SHP77 (cell line): ENCODE measurements at regions not wholly inside any gene's neighbourhood (a gene's known extent, or its start where the extent isn't known, plus 50 kb on each side); places are given as distances from the start of the nearest gene placed in this dataset.
"Not testable (repeated sequence)": the region's sequence is repeated elsewhere in the genome, so short reads cannot be mapped to it uniquely, and the experiment has no call there.

Experiments
- DNase-seq, 2 experiments: peaks; one replicate each; lab custom pipeline; 2025; lab: John Stamatoyannopoulos, UW

DNA sequence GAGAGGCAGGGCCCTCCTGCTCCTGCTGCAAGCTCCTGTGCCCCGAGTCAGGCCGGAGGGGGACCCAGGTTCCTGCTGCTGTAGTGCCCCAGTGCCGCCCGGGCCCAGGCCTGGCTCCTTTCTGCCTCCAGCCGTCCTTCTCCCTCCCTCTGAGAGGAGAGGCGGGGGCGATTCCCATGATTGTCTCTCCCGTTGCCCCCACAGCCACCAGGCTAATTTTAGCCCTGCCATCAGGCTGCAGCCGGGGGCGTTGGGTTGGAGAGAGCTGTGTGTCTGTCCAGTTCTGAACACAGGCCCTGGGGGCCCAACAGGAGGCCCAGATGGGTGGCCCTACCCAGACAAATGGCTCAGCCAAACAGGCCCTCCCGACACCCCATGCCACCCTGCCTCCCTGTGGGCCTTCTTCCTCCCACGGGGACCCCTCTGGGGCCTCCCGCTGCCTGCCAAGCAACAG is 214.8 kb downstream of the TBC1D2B start:
- no peak for DNase-seq

DNA sequence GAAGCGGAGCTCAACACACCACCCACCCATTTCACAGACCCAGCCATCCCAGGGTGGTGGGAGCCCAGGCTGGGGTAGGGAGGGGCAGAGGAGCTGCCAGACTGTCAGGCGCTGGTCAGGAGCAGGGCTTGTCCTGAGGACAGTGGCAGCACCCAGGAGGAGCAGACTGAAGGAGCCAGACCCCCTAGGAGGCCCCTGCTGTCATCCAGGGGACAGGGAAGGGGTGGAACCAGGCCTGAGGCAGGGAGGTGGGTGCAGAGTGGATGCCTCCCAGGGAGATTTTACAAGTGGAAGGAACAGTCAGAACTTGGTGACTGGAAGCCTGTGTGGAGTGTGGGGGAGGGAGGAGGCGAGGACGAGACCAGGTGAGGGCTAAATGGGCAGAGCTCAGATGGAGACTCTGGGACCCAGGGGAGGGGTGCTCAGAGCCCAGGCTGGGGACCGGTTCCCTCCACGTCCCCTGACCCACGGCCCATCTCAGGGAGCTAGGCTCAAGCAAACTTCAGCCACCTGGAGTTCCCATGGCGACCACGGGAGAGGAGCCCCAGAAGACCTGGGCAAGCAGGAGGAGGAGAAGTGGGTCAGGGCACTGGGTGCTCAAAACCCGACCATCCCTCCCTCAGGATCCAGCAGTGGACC is 215.4 kb downstream of the TBC1D2B start:
- not testable (repeated sequence) for DNase-seq

DNA sequence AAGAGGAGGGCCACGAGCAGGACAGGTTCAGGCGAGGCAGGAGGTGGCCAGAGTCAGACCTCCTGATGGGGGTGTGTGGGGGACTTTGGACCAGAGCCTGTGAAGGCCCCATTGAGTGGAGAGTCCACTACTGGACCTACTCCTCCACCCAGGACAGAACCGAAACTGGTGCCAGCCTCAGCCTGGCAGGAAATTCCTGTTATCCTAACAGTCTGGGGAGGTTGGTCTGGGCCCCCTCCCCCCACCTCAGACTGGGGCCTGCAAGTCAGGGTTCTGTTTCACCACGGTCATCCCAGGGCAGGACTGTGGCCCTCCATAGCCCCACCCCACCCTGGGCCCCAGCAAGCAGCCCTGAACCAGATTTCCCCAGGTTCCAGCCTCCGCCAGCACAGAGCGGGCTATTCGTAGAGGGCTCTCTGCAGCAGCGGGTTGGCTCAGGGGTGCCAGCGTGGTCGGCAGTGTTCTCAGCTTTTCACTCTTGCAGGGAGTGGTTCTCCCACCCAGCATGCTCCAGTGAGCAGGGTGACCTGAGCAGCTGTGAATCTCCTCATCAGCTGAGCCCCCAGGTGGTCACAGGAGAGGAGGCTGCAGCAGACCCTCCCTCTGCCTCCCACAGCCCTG is 217.3 kb downstream of the TBC1D2B start:
- no peak for DNase-seq

DNA sequence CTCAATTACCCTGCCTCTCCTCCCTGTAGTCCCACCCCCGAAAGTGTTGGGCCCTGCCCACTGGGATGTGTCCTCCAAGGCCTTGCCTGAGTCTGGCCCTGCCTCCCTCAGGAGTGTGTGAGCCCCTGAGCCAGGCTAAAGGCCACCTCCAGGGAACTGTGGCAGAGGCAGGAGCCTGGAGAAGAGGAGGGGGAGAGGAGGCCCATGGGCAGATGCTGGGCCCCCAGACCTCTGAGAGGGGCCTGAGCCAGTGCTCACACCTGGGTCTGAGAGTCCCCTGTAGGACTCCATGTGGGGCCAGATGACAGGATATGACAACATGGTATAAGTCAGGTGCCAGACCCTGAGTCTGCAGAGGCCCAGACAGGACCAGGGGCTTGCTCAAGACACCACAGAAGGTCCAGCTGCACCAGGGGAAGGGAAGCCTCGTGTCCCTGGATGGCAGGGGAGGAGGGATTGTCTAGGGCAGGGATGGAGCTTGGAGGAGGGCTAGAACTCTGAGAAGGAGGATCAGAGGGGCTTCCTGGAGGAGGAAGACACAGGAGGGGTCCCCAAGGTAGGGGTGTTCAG is 217.9 kb downstream of the TBC1D2B start:
- no peak for DNase-seq

DNA sequence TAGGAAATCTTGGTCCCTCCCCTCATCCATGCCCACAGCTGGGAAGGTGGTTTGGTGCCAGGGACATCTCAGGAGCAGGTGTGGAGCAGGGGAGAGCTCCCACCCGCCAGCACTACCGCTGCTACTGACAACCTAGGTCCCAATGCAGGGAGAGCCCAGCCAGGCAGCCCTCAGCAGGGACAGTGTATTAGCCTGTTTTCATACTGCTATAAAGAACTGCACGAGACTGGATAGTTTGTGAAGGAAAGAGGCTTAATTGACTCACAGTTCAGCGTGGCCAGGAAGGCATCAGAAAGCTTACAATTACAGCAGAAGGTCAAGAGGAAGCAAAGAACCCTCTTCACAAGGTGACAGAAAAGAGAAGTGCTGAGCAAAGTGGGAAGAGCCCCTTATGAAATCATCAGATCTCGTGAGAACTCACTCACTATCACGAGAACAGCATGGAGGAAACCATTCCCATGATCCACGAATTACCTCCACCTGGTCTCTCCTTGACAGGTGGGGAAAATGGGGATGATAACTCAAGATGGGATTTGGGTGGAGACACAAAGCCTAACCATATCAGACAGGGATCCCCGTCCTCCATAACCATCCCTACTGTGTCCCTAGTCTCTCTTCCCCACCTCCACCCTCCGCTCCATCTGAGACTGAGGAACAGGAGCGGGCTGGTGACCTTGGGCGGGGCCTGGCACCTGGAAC is 218.6 kb downstream of the TBC1D2B start:
- DNase-seq, result no peak

DNA sequence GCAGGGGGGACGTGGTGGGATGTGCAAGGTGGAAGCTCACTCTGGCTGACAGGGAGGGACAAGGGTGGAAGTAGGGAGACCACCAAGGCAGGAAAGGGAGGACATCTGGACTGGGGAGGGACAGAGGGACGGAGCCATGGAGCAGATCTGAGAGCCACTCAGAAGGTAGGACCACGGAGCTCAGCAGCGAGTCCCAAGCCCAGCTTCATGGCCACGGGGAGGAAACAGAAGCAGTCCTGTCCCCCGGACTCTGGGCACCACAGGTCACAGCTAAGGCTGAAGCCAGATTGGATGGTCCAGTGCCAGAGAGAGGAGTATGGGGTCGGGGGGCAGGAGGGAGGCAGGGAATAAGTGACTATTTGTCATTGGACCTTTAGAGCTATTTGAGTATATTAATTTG is 220.1 kb downstream of the TBC1D2B start:
- no peak for DNase-seq

DNA sequence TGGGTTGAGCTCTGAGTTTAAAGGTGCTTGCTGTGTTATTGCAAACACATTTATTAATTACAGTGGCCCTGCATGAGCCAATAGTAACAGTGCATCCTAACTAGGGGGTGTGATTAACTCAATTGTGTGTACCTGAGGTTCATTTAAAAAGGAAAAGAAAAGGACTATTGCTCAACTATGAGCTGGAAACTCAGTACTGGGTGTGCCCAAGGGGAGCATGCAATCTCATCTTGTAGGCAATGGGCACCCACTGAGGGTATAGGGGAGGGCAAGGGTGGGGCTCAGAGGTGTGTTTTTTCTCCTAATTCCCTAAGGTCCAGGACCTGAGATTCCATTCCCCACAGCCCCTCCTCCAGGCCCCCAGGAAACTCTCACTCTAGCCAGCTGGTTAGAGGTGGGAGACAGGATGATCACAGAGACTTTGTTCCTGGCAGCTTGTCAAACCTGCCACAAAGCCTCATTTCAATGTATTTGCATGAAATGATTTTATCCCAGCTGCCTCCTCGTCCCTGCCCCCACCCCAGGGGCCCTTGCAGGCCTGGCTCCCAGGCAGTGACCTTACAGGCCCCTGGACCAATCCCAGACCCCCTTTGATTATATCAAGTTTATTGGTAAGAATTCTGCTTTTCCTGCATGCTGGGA is 220.7 kb downstream of the TBC1D2B start:
- DNase-seq, result no peak

DNA sequence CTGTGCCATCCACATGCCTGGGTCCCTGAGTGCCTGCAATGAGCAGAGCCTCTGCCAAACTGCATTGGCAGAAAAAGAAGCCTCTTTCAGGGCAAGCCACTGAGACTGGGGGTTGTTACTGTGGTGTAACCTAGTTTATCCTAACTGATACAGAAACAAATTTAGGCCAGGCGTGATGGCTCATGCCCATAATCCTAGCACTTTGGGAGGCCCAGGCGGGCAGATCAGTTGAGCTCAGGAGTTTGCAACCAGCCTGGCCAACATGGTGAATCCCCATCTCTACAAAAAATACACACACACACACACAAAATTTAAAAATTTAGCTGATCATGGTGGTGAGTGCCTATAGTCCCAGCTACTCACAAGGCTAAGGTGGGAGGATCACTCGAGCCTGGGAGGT is 221.6 kb downstream of the TBC1D2B start:
- no peak for DNase-seq

DNA sequence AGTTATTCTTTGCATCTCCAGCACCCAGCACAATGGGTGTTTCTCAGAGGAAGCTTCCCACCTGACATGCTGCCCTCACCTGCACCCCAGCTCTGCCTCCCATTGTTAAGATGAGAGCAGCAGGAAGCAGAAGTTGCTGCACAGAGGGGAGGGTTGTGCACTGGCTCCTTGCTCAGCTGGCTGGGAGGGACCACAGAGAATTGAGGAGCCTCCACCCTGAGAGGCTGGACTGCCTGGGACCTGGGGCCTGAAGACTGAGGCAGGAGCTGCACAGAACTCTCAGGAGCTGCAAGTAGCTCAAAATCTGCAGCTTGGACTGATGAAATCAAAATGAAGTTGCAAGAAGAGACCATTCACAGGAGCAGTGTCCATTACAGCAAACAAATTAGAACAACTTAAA is 222.3 kb upstream of the LINGO1 start:
- no peak for DNase-seq

DNA sequence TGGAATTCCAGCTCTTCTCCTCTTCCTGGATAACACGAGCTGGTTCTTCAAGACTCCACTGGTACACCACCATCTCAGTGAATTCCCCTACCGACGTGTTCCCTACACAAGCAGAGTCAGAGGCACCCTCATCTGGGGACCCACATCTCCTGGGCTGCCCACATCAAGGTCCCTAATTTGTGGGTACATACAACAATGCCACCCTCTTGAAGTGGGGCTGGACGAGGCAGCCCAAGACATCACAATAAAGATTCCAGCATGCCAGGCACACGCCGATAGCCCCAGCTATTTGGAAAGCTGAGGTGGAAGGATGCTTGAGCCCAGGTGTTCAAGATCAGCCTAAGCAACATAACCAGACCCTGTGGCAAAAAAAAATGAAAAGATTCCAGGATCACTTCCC is 221.2 kb upstream of the LINGO1 start:
- DNase-seq, result no peak

DNA sequence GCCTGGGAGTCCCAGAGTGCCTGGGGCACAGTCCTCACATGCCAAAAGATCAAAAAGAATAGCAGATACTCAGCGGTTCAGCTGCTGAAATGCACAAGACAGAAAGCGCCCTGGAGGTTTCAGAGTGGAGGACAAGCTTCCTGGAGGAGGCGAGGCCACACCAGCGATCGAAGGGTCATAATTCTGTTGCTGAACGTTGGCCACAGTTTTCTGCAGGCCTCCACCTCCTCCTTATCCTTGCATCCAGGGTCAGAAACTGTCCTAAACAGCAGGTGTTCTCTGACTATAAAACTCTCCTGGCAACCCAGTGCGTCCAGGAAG is 220.3 kb upstream of the LINGO1 start:
- DNase-seq, result no peak

DNA sequence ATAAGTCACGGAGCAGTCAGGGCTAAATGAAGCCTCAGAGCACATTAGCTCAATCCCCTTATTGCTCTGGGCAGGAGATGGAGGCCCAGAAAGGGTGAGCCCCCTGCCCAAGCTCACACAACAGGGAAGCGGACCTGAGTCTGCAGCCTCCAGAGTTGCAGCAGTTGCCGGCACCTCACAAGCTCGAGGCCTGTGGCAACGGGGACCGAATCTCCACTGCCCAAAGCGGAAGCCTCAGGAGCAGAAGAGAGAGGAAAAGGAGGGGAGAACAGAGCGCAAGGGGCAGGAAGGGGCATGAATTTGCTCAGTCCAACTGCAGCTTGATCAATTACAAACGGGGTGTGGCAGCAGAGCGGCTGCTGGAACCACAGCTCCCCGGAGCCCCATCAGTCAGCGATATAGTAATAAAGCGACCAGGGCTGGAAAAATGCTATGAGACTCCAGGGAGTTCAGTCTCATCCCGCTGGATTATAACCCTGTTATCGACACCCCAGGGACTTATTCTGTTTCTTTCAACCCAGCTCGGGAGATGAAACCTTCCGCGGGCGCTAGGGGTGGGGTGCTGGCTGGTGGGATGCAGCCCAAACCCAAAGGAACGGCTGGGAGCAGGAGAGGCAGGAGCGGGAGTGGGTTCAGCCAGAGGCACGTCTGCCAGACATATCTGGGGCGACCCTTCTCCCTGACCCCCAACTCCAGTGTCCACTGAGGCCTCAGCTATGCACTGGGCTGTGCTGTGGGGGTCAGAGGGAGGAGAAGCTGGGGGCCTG is 219.7 kb upstream of the LINGO1 start:
- DNase-seq, result no peak

DNA sequence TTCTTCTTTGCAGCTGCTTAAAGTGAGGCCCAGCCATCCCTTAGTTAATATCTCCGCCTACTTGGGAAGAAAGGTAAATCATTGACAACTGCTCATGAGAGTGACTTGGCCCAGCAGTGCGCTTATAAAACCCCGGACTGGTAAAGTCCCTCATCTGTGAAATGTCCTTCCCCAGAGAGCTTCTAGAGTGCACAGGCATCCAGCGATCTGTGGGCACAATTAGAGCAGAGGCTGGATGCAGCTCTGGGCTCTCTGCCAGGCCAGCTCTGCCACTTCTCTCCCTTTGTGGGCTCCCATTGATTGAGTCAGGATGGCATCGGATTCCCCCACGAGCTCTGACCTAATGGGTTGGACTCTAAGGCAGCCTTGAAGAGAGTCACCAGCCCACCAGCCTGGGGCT is 219.0 kb upstream of the LINGO1 start:
- DNase-seq, result no peak

DNA sequence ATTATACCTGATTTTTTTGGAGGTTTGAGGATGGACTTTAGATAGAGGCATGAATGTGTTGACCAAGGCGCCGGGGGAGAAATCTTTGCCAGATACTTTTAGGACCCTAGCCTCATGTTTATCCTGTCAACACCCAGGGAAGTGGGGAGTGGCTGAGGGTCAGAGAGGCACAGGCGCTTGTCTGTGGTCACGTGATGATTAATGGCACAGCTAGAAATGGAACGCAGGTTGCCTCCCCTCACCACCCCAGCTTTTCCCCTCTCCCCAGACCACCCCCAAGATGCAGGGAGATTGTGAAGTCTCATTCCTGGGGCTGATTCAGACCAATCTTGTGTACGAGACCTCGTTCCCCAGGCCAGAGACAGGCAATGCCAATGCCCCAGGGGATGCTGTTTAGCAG is 218.4 kb upstream of the LINGO1 start:
- DNase-seq, result no peak

DNA sequence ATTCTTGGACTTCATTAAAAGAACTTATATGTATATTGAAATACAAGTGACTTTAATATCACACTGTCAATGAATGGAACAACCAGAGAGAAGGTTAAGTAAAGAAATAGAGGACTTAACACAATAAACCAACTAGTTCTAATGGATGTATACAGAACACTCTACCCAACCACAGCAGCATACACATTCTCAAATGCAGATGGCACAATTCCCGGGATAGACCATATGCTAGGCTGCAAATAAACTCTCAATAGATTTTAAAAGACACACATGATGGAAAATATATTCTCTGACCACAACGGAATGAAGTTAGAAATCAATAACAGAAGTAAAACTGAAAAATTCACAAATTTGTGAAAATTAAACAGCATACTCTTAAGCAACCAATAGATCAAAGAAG is 214.3 kb upstream of the LINGO1 start:
- no peak for DNase-seq

DNA sequence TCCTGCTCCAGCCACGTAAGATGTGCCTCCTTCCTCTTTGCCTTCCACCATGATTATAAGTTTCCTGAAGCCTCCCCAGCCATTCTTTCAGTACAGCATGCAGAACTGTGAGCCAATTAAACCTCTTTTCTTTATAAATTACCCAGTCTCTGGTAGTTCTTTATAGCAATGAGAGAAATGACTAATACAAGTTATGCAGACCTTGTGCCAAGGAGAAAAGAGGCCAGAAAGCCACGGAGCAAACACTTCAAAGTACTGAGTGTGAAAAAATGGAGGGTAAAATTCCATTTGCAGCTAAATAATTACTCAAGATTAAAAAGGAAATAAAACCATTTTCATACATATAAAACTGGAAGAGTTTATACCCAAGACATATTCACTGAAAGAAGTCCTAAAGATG is 213.6 kb upstream of the LINGO1 start:
- no peak for DNase-seq

DNA sequence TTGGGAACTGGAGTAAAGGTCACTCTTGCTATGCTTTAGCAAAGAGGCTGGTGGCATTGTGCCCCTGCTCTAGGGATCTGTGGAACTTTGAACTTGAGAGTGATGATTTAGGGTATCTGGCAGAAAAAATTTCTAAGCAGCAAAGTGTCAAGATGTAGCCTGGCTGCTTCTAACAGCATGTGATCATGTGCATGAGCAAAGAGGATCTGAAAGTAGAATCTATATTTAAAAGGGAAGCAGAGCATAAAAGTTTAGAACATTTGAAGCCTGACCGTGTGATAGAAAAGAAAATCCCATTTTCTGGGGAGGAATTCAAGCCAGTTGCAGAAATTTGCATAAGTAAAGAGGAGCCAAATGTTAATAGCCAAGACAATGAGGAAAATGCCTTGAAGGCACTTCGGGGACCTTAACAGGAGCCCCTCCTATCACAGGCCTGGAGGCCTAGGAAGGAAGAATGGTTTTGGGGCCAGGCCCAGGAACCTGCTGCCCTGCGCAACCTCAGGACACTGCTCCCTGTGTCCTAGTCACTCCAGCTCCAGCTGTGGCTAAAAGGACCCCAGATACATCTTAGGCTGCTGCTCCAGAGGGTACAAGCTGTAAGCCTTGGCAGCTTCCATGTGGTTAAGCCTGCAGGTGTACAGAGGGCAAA is 212.2 kb upstream of the LINGO1 start:
- DNase-seq, result no peak

DNA sequence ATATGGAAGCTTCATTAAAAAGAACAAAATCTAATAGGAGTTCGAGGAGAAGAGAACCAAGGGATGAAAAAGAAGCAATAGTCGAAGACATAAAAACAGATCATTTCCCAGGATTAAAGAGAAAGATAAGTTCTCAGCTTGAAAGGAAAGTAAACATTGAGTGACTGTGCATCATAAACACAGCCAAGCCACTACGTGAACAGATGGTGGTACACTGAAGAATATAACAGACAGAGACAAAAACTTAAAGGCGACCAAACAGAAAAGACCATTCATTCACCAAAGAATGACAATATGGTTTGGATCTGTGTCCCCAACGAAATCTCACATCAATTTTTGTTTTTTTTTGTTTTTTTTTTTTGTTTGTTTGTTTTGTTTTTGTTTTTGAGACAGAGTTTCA is 210.8 kb upstream of the LINGO1 start:
- no peak for DNase-seq

DNA sequence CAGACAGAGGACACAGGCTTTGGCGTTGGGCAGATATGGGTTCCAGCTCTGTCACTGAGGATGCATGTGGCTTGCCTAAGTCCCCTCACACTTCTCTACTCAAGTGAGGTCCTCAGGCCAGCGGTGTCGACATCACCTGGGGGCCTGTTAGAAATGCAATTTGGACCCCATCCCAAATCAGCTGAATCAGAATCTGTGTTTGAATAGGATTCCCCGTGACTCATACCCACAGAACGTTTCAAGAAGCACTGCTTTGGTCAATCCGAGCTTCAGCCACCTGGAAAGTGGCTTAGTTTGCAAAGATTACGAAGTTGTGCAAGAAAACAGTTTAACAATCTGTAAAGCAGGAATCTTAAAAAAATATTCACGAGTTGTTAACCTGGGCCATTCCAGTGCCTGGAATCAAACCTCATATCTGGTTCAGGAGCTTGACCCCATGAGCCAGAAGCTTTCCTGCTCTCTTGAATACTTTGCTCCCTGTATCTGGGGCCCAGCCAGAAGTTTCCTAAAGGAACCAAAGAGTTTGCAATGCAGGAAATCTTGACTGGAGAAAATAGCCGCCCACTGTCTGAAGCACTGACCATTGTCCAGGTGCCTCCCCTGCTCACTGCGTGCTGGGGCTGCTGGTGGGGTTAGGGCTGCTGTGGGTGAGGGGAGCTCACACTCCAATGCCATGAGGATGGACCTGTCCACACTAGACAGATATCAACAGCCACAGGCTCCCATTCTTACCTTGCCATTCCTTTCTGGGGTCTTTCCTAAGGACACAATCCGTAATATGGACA is 208.5 kb upstream of the LINGO1 start:
- no peak for DNase-seq

DNA sequence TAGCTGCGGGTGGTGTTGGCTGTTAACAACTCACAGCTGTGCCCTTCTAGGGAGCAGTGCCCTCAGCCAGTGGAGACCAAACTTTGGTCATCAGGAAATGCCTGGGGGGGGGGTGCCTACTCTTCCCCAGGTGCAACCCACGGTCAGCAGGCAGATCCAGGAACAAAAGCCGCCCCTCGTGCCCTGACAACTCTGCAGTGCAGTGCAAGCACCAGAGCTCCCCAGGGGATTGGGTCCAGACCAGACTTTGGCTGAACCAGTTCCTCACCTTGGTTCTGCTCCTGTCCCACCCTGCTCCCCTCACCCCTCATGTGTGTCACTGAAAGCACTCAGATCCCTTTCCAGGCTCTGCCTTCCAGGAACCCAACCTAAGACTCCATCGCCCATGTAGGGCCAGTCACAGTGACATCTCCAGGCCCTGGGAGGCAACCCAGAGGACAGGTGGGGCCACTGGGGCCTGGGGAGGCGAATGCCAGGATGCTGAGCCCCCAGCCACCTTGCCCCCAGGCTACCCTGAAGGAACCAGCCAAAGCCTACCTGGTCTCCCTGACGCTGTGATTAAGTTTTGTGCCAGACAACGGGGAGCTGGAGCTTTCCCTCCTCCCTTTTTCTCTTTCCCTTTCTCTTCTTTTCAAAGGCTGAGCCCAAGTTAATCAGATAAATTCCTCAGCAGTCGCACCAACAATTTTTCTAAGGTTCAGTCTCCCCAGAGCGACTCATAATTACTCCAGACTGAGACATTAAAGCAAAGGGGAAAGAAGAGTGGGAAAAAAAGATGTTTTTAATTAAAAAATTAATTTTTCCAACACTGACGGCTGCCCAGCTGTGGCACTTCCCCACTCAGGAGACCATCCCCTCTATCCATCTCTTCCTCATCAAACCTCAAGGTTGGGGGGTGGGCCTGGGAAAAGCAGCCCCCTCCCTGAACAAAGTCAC is 207.5 kb upstream of the LINGO1 start:
- DNase-seq, result no peak
